Hepatocyte (in vitro differentiated cells): ENCODE measurements at regions not wholly inside any gene's neighbourhood (a gene's known extent, or its start where the extent isn't known, plus 50 kb on each side); places are given as distances from the start of the nearest gene placed in this dataset.

Experiments
- CTCF ChIP-seq: fragments of 200-600 bp; sonication (generic); IDR thresholded peaks from 2 replicates; pipeline ENCODE4 v1.5.1; 2016; ENCODE audit warnings: antibody characterized with exemption, mild to moderate bottlenecking; ENCODE audit not compliant: poor library complexity
- EZH2 ChIP-seq: fragments of 200-600 bp; sonication (generic); IDR thresholded peaks from 2 replicates; pipeline ENCODE4 v1.6.1; 2016; ENCODE audit warnings: antibody characterized with exemption, mild to moderate bottlenecking, borderline replicate concordance

GRCh38 chr18:78271790-78272189, 707.8 kb upstream of the SALL3 start:
- TF ChIP-seq CTCF (no peak), EZH2 (no peak)
